HG03520 (cell line): ENCODE measurements at regions not wholly inside any gene's neighbourhood (a gene's known extent, or its start where the extent isn't known, plus 50 kb on each side); places are given as distances from the start of the nearest gene placed in this dataset.
"Not testable (repeated sequence)": the region's sequence is repeated elsewhere in the genome, so short reads cannot be mapped to it uniquely, and the experiment has no call there.

Experiments
- ATAC-seq: cut with Tn5 transposase; IDR thresholded peaks from one replicate; pipeline ENCODE4 v1.9.1; 2021; ENCODE audit warnings: mild to moderate bottlenecking, moderate library complexity; ENCODE audit not compliant: unreplicated experiment

DNA sequence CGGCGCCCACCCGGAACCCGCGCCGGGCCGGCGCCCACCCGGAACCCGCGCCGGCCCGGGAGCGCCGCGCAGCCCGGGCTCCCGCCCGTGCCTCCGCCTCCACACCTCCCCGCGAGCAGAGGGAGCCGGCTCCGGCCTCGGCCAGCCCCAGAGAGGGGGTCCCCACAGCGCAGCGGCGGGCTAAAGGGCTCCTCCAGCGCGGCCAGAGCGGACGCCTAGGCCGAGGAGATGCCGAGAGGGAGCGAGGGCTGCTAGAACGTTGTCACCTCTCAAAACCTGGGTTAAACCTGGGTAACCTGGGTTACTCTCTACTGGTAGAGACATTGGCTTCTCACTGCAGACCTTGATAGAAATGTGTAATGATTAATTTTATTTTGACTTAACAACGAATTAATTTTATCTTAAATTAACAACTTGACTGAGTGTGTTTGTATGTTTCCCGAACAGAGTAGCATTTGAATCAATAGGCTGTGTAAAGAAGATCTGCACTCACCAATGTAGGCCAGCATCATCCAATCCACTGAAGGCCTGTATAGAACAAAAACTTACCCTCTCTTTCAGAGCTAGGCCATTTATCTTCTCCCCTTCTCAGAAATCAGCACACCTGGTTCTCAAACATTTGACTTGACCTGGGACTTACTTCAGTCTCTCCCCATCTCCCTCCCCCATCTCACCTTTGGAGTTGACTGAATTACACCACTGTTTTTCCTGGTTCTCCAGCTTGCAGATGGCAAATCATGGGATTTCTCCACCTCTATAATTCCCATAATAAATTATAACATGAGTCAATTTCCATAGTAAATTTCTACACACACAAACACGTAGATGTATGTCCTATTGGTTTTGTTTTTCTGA is 242.7 kb downstream of the ASXL3 start:
- no peak for ATAC-seq

- not testable (repeated sequence) for ATAC-seq
Observed at GRCh38 chr18:33819692-33820343, 241.8 kb downstream of the ASXL3 start.

- no peak for ATAC-seq
Observed at GRCh38 chr18:33818145-33818544, 240.1 kb downstream of the ASXL3 start.

DNA sequence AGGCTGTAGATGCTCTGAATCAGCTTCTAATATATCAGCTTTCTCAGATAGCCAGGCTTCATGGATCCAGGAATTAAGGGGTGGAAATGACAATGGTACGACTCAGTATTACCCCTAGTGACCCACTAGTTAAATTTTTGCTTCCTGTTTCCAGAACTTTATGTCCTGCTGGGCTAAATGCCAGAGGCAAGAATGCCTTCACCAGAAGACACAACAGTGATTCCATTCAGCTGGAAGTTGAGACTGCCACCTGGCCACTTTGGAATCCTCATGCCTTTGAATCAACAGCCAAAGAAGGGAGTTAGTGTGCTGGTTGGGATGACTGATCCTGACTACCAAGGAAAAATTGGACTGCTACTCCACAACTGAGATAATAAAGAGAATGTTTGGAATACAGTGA is 239.1 kb downstream of the ASXL3 start:
- ATAC-seq, result no peak

- ATAC-seq, result no peak
Observed at GRCh38 chr18:33814546-33814945, 236.5 kb downstream of the ASXL3 start.

DNA sequence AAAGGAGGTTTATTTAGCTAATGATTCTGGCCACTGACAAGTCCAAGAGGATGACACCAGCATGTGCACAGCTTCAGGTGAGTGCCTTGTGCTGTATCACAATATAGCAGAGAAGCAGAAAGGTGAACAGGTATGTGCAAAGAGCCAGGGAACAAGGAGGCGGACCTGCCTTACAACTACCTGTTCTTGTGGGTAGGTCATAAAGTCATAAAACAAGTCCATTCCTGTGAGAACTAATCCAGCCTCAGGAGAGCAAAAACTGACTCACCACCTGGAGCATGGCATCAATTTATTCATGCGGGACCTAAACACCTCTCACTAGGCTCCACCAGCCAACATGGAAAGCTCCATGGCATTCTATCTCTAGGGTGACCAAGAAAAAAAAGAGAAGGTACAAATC is 234.2 kb downstream of the ASXL3 start:
- no peak for ATAC-seq

DNA sequence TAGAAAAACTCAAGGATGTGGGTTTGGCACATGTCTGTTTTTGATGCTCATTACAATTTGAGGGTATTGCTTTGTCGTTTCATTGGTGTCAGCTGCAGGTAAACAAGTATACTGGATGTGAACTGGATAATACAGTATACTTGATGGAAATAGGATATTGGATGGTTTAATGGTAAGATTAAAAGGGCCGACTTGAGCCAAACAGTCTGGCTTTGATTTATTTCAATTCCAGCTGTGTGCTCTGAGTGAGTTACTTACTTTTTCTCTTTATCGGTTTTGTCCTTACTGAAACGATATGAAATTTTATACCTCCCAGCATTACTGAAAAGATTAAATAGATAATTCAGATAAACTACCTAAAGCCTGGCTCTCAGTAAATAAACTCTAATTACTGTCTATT is 227.6 kb downstream of the ASXL3 start:
- ATAC-seq, result no peak

DNA sequence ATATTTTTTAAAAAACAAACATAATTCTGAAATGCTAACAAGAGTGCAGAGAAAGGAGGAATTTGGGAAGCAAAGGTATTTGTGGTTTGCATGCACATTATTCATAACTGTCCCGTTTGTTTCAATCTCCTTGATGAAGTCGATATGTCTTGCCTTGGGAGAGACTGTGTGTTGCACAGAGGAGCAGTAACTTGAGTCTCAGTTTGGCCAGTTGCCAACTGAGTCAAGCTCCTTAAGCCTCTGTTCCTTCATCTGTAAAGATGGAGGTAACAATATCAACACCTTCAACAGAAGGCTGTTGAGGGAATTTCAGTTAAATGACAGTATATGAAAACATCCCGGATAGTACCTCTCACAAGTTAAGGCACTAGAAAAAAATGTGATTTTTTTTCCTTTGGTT is 226.2 kb downstream of the ASXL3 start:
- ATAC-seq, result no peak

DNA sequence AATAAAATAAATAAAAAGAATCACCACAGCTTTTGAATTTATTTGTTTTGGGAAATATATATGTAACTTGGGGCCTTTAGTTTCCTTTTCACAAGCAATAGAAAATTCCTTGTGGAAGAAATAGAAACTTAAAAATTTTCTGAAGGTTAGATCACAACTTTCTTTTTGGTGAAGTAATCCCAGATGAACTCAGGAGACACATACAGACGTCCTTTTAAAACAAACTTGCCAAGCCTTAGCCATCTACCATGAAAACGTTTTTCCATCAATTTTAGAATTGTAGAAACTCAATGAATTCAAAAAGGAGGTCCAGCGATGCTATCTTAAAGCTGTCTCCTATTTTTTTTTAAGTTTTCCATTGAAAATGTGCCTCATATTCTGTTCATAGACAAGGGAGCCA is 225.6 kb downstream of the ASXL3 start:
- ATAC-seq, result no peak

GRCh38 chr18:33802955-33803354 is 224.9 kb downstream of the ASXL3 start:
- ATAC-seq, result no peak
